Activated CD8-positive, alpha-beta T cell treated with anti-CD3 and anti-CD28 coated beads, Interleukin-2, amount 10 ng/mL, durations not matched to agents 7 days and 5 days (primary cell): ENCODE measurements at regions not wholly inside any gene's neighbourhood (a gene's known extent, or its start where the extent isn't known, plus 50 kb on each side); places are given as distances from the start of the nearest gene placed in this dataset.
"Not testable (repeated sequence)": the region's sequence is repeated elsewhere in the genome, so short reads cannot be mapped to it uniquely, and the experiment has no call there.

Experiments
- ATAC-seq: fragments of 150-1000 bp; cut with Tn5 transposase; one replicate; pipeline ENCODE4 v1.10.0; 2021; ENCODE audit warnings: moderate library complexity
- CTCF ChIA-PET: fragments of 350-600 bp; sonication (Branson Sonifier 250); formaldehyde crosslinking; loops from one replicate; lab custom pipeline; 2021; ENCODE audit warnings: antibody characterized with exemption; lab: Charles Lee
- POLR2A ChIA-PET: fragments of 350-600 bp; sonication (Branson Sonifier 250); formaldehyde crosslinking; loops from one replicate; lab custom pipeline; 2021; ENCODE audit warnings: antibody characterized with exemption; lab: Charles Lee
- DNase-seq: peaks from one replicate; pipeline ENCODE4 v3.0.0-alpha.2; 2020
- H3K27ac Mint-ChIP-seq: one replicate; pipeline ENCODE4 v1.8.0; 2021; ENCODE audit warnings: mild to moderate bottlenecking, mixed read lengths
- H3K27me3 Mint-ChIP-seq: one replicate; pipeline ENCODE4 v1.8.0; 2021; ENCODE audit warnings: low read depth, mixed read lengths
- H3K36me3 Mint-ChIP-seq: one replicate; pipeline ENCODE4 v1.8.0; 2021; ENCODE audit warnings: low read depth, mixed read lengths
- H3K4me1 Mint-ChIP-seq: one replicate; pipeline ENCODE4 v1.8.0; 2021; ENCODE audit warnings: low read depth, mixed read lengths
- H3K4me3 Mint-ChIP-seq: one replicate; pipeline ENCODE4 v1.8.0; 2021; ENCODE audit warnings: mild to moderate bottlenecking, mixed read lengths
- H3K9me3 Mint-ChIP-seq: one replicate; pipeline ENCODE4 v1.8.0; 2022; ENCODE audit warnings: mixed read lengths; ENCODE audit not compliant: insufficient read depth

DNA sequence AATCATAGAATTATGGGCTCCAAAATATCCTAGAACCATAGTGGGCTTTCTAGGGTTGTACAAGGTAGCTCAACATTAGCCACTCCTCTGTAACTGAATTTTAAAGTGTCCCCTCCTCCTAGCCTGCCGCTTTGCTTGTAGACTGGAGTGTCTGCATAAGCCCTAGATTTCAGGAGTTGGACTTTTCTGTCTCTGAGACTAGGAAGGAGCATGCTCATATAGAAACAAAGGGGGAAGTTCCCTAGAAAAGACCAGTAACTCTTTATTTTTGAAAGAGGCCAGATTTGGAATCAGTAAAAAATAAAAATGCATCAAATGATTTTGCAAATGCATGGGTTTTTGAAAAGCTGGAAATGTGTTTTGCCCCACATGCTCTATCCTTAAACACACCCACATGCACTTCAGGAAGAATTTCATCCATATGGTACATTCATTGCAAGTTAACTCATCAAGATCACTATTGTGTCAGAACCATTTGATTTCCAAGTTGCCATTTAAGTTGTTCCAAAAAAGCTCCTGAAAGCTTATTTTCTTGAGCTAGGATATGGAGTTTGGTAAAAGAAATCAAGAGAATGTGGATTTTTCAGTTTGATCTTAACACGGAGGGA, 121.0 kb upstream of the NR3C1 start:
- H3K9me3 Mint-ChIP-seq = no peaks in the 10 kb centered on the region
- ATAC-seq (no peak), DNase-seq (no peak)
- H3K27ac Mint-ChIP-seq = no peak overlapping the region
- H3K27me3 Mint-ChIP-seq = peaks cover 2% of the 10 kb centered on the region
- no peaks in the 10 kb centered on the region for H3K4me1 Mint-ChIP-seq
- ChIA-PET POLR2A (no interaction called here), CTCF (no interaction called here)
- H3K4me3 Mint-ChIP-seq = no peak overlapping the region
- no peaks in the 10 kb centered on the region for H3K36me3 Mint-ChIP-seq

DNA sequence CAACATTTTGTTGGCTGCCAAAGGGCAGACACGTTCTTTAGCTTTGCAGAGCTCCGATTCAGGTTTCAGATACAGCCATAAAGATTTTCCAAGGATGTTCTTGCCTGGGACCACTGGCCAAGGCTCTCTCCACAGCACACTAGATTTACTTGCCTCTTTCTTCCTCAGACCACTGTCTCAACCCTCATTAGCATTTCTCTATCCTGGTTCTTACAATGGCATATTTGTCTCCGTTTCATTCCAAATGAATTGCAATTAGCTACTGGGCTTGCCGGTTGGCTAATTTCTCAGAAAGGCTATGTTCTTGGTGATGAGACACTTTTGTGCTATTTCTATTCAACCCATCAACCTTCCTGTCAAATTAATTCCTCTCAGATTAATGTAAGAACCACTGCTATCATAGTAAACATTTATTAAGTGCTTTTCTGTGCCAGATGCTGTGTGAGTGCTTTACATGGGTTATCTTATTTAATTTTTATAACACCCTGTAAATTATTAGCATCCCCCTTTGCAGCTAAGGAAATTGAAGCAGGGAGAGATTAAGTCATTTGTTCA, 118.4 kb upstream of the NR3C1 start:
- CTCF ChIA-PET = no interaction called here
- ATAC-seq (no peak), DNase-seq (no peak)
- H3K27me3 Mint-ChIP-seq = peaks cover 2% of the 10 kb centered on the region
- no peak overlapping the region for H3K27ac Mint-ChIP-seq
- POLR2A ChIA-PET = no interaction called here
- H3K4me1 Mint-ChIP-seq = no peaks in the 10 kb centered on the region
- no peaks in the 10 kb centered on the region for H3K9me3 Mint-ChIP-seq
- no peak overlapping the region for H3K4me3 Mint-ChIP-seq
- no peaks in the 10 kb centered on the region for H3K36me3 Mint-ChIP-seq

DNA sequence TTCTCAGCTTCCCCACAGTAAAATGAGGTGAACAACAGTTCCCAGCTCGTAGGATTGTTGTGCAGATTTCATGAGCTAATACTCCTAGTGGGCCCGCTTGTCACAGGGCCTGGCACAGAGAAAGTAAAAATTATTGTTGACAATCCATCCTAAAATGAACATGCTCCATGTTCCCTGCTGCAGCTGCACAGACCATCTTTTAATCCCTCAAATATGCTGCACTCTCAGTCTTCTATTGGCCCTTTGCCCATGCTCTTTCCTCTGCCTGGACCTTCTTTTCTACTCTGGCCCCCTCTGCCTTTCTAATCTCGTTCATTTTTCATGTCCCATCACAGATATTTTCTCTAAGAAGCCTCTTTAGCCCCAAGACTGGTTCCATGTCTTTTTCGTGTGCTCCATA, 117.7 kb upstream of the NR3C1 start:
- Mint-ChIP-seq H3K36me3 (no peaks in the 10 kb centered on the region), H3K4me3 (no peak overlapping the region), H3K9me3 (no peaks in the 10 kb centered on the region), H3K27me3 (peaks cover 2% of the 10 kb centered on the region), H3K27ac (no peak overlapping the region), H3K4me1 (no peaks in the 10 kb centered on the region)
- POLR2A ChIA-PET = no interaction called here
- no peak for ATAC-seq
- CTCF ChIA-PET = no interaction called here
- DNase-seq = no peak

DNA sequence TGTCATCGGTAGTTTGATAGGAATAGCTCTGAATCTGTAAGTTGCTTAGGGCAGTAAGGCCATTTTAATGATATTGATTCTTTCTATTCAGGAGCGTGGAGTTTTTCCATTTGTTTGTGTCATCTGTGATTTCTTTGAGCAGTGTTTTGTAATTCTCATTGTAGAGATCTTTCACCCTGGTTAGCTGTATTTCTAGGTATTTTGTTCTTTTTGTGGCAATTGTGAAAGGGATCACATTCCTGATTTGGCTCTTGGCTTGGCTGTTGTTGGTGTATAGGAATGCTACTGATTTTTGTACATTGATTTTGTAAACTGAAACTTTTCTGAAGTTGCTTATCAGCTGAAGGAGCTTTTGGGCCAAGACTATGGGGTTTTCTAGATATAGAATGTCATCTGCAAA, 115.7 kb upstream of the NR3C1 start:
- POLR2A ChIA-PET, ATAC-seq, DNase-seq, CTCF ChIA-PET, H3K4me1 Mint-ChIP-seq, H3K27ac Mint-ChIP-seq, H3K4me3 Mint-ChIP-seq, H3K9me3 Mint-ChIP-seq, H3K27me3 Mint-ChIP-seq, H3K36me3 Mint-ChIP-seq: not testable (repeated sequence)

DNA sequence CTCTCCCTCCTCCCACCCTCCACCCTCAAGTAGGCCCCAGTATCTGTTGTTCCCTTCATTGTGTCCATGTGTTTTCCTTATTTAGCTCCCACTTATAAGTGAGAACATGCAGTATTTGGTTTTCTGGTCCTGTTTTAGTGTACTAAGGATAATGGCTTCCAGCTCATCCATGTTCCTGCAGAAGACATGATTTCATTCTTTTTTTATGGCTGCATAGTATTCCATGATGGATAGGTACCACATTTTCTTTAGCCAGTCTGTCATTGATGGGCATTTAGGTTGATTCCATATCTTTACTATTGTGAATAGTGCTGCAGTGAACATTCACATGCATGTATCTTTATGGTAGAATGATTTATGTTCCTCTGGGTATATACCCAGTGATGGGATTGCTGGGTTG, 114.3 kb upstream of the NR3C1 start:
- H3K27ac Mint-ChIP-seq, CTCF ChIA-PET: not testable (repeated sequence)

DNA sequence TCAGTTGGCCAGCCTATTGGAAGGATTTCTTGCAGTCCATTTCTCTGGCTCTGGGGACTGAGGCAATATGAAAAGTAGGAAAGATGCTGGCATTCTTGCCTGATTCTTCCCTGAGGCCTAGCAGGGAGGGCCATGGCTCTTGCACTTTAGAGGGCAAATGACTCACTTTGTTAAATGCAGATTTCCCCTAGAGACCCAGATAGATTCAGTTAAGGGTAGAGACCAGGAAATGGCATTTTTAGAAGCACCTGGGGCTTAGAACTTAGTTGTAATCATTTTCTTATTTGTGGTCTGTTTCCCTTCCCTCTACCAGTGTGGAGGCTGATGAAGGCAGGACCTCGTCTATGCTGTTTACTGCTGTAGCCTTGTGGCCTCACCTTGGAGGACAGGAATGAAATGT, 112.8 kb upstream of the NR3C1 start:
- Mint-ChIP-seq H3K36me3 (no peaks in the 10 kb centered on the region), H3K4me3 (no peak overlapping the region), H3K4me1 (no peaks in the 10 kb centered on the region), H3K9me3 (no peaks in the 10 kb centered on the region), H3K27me3 (no peaks in the 10 kb centered on the region), H3K27ac (no peak overlapping the region)
- ChIA-PET POLR2A (no interaction called here), CTCF (no interaction called here)
- DNase-seq (no peak), ATAC-seq (no peak)

More for the DNA sequence above, 114.3 kb upstream of the NR3C1 start:
- H3K36me3 Mint-ChIP-seq, DNase-seq, H3K4me1 Mint-ChIP-seq, H3K9me3 Mint-ChIP-seq, H3K4me3 Mint-ChIP-seq, POLR2A ChIA-PET, ATAC-seq, H3K27me3 Mint-ChIP-seq: not testable (repeated sequence)

DNA sequence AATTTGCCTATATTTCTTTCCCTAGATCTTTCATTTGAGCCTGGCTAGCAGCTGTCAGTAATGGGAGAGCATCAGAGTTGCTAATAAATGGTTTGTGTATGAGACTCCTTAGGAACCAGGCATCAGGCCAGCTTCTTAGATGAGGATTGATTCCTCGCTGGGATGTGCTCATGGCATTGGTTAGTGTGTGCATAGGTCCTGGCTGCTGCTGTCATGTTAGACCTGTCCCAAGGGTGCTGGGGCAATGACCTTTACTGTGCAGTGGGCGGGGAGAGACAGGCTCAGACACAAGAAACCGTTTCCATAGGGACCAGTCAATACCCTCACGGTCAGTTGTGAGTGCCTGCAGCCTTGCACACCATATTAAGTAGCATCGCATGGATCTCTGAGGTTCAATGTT, 112.3 kb upstream of the NR3C1 start:
- ATAC-seq = no peak

DNA sequence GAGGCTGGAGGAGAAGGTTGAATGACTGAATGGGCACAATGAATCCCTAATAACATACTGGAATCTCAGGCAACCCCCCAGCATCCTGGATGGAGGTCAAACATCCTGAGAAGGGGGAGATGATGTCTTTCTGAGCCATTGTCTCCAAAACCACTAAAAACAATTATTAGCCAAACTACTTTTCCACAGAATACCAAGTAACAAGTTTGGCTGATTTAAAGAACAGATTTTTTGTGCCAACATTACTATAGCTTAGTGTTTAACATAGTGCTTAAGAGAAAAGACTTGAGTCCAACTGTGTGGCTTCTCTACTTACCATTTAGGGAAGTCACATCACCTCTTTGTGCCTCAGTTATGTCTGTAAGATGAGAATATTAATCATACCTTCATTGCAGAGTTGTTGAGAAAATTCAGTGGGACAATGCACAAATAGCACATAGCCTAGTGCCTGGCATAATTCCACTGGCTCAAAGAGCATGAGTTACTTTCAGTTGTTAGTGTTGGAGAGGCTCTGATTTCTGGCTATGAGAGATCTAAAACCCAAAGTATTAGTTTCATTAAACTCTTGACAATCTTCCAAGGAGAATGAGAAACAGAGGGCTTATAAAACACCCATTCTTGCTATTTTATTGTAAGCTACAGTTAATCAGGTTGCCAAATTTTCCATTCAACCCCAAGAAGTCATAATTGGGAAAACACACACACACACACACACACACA, 111.3 kb upstream of the NR3C1 start:
- Mint-ChIP-seq H3K9me3 (no peaks in the 10 kb centered on the region), H3K27me3 (no peaks in the 10 kb centered on the region), H3K27ac (no peak overlapping the region), H3K4me3 (no peak overlapping the region), H3K4me1 (no peaks in the 10 kb centered on the region), H3K36me3 (no peaks in the 10 kb centered on the region)
- no peak for DNase-seq
- ATAC-seq = no peak
- CTCF ChIA-PET = no interaction called here
- POLR2A ChIA-PET = no interaction called here

More for the DNA sequence above, 112.3 kb upstream of the NR3C1 start:
- POLR2A ChIA-PET = no interaction called here
- no peak overlapping the region for H3K4me3 Mint-ChIP-seq
- no peaks in the 10 kb centered on the region for H3K4me1 Mint-ChIP-seq
- no peak for DNase-seq
- CTCF ChIA-PET = no interaction called here
- no peak overlapping the region for H3K27ac Mint-ChIP-seq
- H3K36me3 Mint-ChIP-seq = no peaks in the 10 kb centered on the region
- H3K9me3 Mint-ChIP-seq = no peaks in the 10 kb centered on the region
- H3K27me3 Mint-ChIP-seq = no peaks in the 10 kb centered on the region

DNA sequence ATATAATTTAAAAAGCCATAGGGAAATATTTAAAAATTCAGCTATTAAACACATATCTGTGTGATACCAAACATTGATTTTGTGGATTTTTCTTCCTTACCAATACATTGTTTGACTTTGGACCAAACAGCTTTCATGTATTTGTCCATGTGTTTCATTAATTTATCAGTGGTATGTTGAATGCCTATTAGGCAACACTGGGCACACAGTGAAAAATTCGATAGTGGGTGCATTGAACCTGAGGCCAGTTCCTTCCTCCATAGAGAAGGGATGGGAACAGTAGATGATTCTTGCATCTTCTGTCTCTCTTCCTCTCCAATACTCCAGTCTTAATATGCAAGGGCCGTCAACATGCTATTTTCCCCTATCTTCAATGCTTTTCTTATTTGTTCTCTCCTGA, 110.2 kb upstream of the NR3C1 start:
- Mint-ChIP-seq H3K27me3 (no peaks in the 10 kb centered on the region), H3K4me3 (no peak overlapping the region), H3K4me1 (no peaks in the 10 kb centered on the region), H3K9me3 (no peaks in the 10 kb centered on the region), H3K36me3 (no peaks in the 10 kb centered on the region), H3K27ac (no peak overlapping the region)
- ChIA-PET POLR2A (no interaction called here), CTCF (no interaction called here)
- ATAC-seq (no peak), DNase-seq (no peak)

DNA sequence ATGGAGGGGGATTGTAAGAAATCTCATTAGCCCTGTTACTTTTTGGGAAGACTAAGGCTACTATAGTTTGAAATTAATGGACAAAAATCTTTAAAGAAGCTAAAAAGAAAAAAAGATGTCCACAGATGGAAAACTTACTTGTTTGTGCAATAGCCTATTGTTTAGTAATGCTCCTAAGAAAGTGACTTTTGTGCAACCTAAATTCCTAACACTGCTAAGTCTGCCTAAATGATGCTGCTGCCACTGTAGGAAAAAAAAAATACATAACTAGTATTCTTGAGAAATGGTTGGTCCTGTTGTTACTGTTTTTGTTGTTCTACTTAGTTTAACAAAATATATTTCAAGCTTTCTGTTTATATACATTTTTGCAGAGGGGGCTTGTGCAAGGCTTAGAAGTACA, 108.2 kb upstream of the NR3C1 start:
- H3K27me3 Mint-ChIP-seq = no peaks in the 10 kb centered on the region

DNA sequence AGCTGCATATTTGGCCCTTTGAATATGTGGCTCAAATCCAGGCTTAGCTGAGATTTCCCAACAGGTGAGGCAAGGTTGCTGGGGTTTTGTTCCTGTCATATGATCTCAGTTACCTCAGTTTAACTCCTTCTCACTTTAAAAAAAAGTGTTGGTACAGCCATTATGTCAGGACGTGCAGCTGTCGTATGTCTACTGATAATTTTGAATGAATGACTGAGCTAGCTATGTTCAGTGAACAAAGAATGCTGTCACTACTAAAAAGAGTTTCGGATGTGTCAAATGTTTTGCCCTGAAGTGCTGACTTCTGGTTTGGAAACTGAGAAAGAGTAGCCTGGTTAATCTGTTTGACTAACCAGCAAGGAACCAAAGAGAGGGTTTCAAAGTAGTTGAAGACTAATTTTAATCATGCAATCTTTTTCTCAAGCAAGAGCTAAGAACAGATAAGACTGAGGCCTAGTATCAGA, 106.3 kb upstream of the NR3C1 start:
- no peaks in the 10 kb centered on the region for H3K9me3 Mint-ChIP-seq
- no peak overlapping the region for H3K4me3 Mint-ChIP-seq
- ChIA-PET POLR2A (no interaction called here), CTCF (no interaction called here)
- no peaks in the 10 kb centered on the region for H3K27me3 Mint-ChIP-seq
- DNase-seq (no peak), ATAC-seq (no peak)
- H3K27ac Mint-ChIP-seq = no peak overlapping the region
- H3K36me3 Mint-ChIP-seq = no peaks in the 10 kb centered on the region
- H3K4me1 Mint-ChIP-seq = no peaks in the 10 kb centered on the region

More for the DNA sequence above, 108.2 kb upstream of the NR3C1 start:
- POLR2A ChIA-PET = no interaction called here
- H3K36me3 Mint-ChIP-seq = no peaks in the 10 kb centered on the region
- no peaks in the 10 kb centered on the region for H3K4me1 Mint-ChIP-seq
- CTCF ChIA-PET = no interaction called here
- DNase-seq = no peak
- no peak for ATAC-seq
- no peak overlapping the region for H3K4me3 Mint-ChIP-seq
- no peaks in the 10 kb centered on the region for H3K9me3 Mint-ChIP-seq
- H3K27ac Mint-ChIP-seq = no peak overlapping the region

DNA sequence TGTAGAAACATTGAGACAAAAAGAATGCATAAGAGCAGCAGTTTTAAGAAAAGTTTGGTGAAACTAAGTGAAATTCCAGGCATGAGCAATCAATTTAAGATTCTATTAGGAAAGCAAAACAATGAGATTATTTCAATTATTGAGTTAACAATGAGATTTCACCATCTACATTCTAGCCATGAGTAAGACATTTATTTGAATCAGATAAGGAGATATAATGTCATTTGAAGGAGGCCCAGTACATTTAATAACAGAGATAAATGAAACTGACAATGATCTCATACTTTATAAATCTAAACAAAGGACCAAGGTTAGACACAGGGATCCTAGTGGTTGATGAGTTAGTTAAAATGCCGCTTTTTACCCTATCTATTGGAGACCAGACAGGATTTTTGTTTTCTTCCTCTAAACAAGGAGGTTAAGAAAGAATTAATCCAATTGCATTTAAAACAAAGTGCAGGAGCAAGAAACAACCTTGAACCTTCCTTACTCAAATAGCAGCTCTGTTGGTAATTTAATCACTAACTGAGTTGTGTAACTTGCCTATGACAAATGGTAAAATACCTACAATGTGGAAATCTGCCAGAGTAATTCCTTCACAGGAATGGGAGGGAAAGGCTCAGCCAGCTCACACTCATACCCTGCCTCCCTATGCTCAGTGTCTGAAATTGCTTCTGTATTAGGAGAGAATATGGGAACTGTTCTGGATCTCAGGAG, 103.5 kb upstream of the NR3C1 start:
- ATAC-seq (no peak), DNase-seq (no peak)
- ChIA-PET POLR2A (interaction anchor here (1.1 kb wide), 1 partner anchor 23 kb away, joined by 3 read pairs; no protein-coding TSS in a partner anchor), CTCF (no interaction called here)
- Mint-ChIP-seq H3K9me3 (no peaks in the 10 kb centered on the region), H3K4me3 (no peak overlapping the region), H3K36me3 (no peaks in the 10 kb centered on the region), H3K4me1 (no peaks in the 10 kb centered on the region), H3K27ac (no peak overlapping the region), H3K27me3 (no peaks in the 10 kb centered on the region)
